Loucy (cell line): ENCODE measurements at regions not wholly inside any gene's neighbourhood (a gene's known extent, or its start where the extent isn't known, plus 50 kb on each side); places are given as distances from the start of the nearest gene placed in this dataset.
A peak's percentile ranks its signal among the peaks of the same experiment; 100 is the strongest.

Source experiments
- H2AFZ ChIP-seq: fragments of 200-600 bp; sonication (generic); 2 replicates; pipeline ENCODE4 v1.6.0; 2016; ENCODE audit warnings: antibody characterized with exemption, mild to moderate bottlenecking, low read length, moderate library complexity
- H3F3A ChIP-seq: fragments of 200-600 bp; 2 replicates; pipeline ENCODE4 v1.6.0; 2016; ENCODE audit warnings: antibody characterized with exemption, low read depth, mild to moderate bottlenecking
- H3K27me3 ChIP-seq: fragments of 200-600 bp; sonication (generic); 2 replicates; pipeline ENCODE4 v1.6.1; 2014; ENCODE audit warnings: low read length, mild to moderate bottlenecking; ENCODE audit not compliant: insufficient read depth, poor library complexity, severe bottlenecking
- H3K36me3 ChIP-seq: fragments of 200-600 bp; sonication (generic); 2 replicates; pipeline ENCODE4 v1.6.1; 2016; ENCODE audit warnings: low read length; ENCODE audit not compliant: insufficient read depth
- H3K4me1 ChIP-seq: fragments of 200-600 bp; sonication (generic); 2 replicates; pipeline ENCODE4 v1.5.1; 2014; ENCODE audit warnings: low read length, mild to moderate bottlenecking; ENCODE audit not compliant: insufficient read depth, poor library complexity, severe bottlenecking
- H3K4me2 ChIP-seq: fragments of 200-600 bp; sonication (generic); 2 replicates; pipeline ENCODE4 v1.6.0; 2014; ENCODE audit warnings: antibody characterized with exemption, low read length, low read depth, mild to moderate bottlenecking; ENCODE audit not compliant: poor library complexity, severe bottlenecking
- H3K4me3 ChIP-seq: fragments of 200-600 bp; sonication (generic); 2 replicates; pipeline ENCODE4 v1.5.1; 2014; ENCODE audit warnings: low read length, mild to moderate bottlenecking, mixed read lengths; ENCODE audit not compliant: poor library complexity, severe bottlenecking
- H3K79me2 ChIP-seq: fragments of 200-600 bp; sonication (generic); 2 replicates; pipeline ENCODE4 v1.6.1; 2014; ENCODE audit warnings: low read length; ENCODE audit not compliant: insufficient read depth
- H3K9ac ChIP-seq: fragments of 200-600 bp; sonication (generic); 2 replicates; pipeline ENCODE4 v1.6.0; 2014; ENCODE audit warnings: mild to moderate bottlenecking, low read depth, low read length, moderate library complexity; ENCODE audit not compliant: poor library complexity, severe bottlenecking
- H3K9me2 ChIP-seq: fragments of 200-600 bp; sonication (generic); replicated peaks from 2 replicates; pipeline ENCODE4 v1.6.1; 2016; ENCODE audit warnings: low read depth, low read length, mixed read lengths
- H3K9me3 ChIP-seq: fragments of 200-600 bp; sonication (generic); 2 replicates; pipeline ENCODE4 v1.6.1; 2014; ENCODE audit warnings: mild to moderate bottlenecking, antibody characterized with exemption, low read length, low read depth; ENCODE audit not compliant: insufficient read depth
- H4K20me1 ChIP-seq: fragments of 200-600 bp; sonication (generic); 2 replicates; pipeline ENCODE4 v1.6.0; 2014; ENCODE audit warnings: antibody characterized with exemption, low read length, mild to moderate bottlenecking; ENCODE audit not compliant: insufficient read depth, poor library complexity, severe bottlenecking
- CTCF ChIP-seq: fragments of 200-600 bp; sonication (generic); conservative IDR thresholded peaks from 2 replicates; pipeline ENCODE4 v1.5.1; 2014; ENCODE audit warnings: mild to moderate bottlenecking, antibody characterized with exemption, low read length
- EZH2phosphoT487 ChIP-seq: fragments of 200-600 bp; IDR thresholded peaks from 2 replicates; pipeline ENCODE4 v1.6.1; 2018; ENCODE audit warnings: antibody characterized with exemption, mild to moderate bottlenecking, moderate library complexity, borderline replicate concordance

- Histone ChIP-seq H3K4me2 (peak overlapping the region; percentile 53), H3K36me3 (no peaks in the 10 kb centered on the region), H2AFZ (no peak overlapping the region), H3K79me2 (no peaks in the 10 kb centered on the region), H3K4me1 (peaks cover 73% of the 10 kb centered on the region), H3K4me3 (no peak overlapping the region), H3K9me2 (no peaks in the 10 kb centered on the region), H4K20me1 (no peaks in the 10 kb centered on the region), H3K9me3 (no peaks in the 10 kb centered on the region), H3K27me3 (no peaks in the 10 kb centered on the region), H3K9ac (peak overlapping the region; percentile 52), H3F3A (no peaks in the 10 kb centered on the region)
- TF ChIP-seq EZH2phosphoT487: no peak
Measured at GRCh38 chr20:23152902-23153301, 66.8 kb upstream of the CD93 start.

GRCh38 chr20:23152308-23152892 is 66.3 kb upstream of the CD93 start:
- no peaks in the 10 kb centered on the region for H3K9me3 ChIP-seq
- H3K4me1 ChIP-seq: peaks cover 78% of the 10 kb centered on the region
- H3F3A ChIP-seq: no peaks in the 10 kb centered on the region
- 0 out of 2 replicates have a peak overlapping the region, but pooled peaks have one; percentile 18 for H2AFZ ChIP-seq
- no peak for TF ChIP-seq CTCF
- no peak for TF ChIP-seq EZH2phosphoT487
- no peaks in the 10 kb centered on the region for H3K9me2 ChIP-seq
- H3K27me3 ChIP-seq: no peaks in the 10 kb centered on the region
- peak overlapping the region; percentile 53 for H3K4me2 ChIP-seq
- H3K4me3 ChIP-seq: peak overlapping the region; percentile 7
- no peaks in the 10 kb centered on the region for H3K36me3 ChIP-seq
- H4K20me1 ChIP-seq: no peaks in the 10 kb centered on the region
- peak overlapping the region; percentile 52 for H3K9ac ChIP-seq
- no peaks in the 10 kb centered on the region for H3K79me2 ChIP-seq

- H3K9me3 ChIP-seq: no peaks in the 10 kb centered on the region
- H3K27me3 ChIP-seq: no peaks in the 10 kb centered on the region
- no peaks in the 10 kb centered on the region for H3K79me2 ChIP-seq
- peak overlapping the region; percentile 53 for H3K4me2 ChIP-seq
- peak overlapping the region; percentile 52 for H3K9ac ChIP-seq
- no peaks in the 10 kb centered on the region for H3K9me2 ChIP-seq
- H3K36me3 ChIP-seq: no peaks in the 10 kb centered on the region
- 0 out of 2 replicates have a peak overlapping the region, but pooled peaks have one; percentile 18 for H2AFZ ChIP-seq
- peaks cover 83% of the 10 kb centered on the region for H3K4me1 ChIP-seq
- TF ChIP-seq EZH2phosphoT487: no peak
- peak; percentile 52 for TF ChIP-seq CTCF
- no peaks in the 10 kb centered on the region for H3F3A ChIP-seq
- H4K20me1 ChIP-seq: no peaks in the 10 kb centered on the region
- peak overlapping the region; percentile 7 for H3K4me3 ChIP-seq
Measured at GRCh38 chr20:23151885-23152284, 65.8 kb upstream of the CD93 start.
